ENCODE measurements at regions not wholly inside any gene's neighbourhood (a gene's known extent, or its start where the extent isn't known, plus 50 kb on each side); places are given as distances from the start of the nearest gene placed in this dataset.
"Not testable (repeated sequence)": the region's sequence is repeated elsewhere in the genome, so short reads cannot be mapped to it uniquely, and the experiment has no call there.

DNA sequence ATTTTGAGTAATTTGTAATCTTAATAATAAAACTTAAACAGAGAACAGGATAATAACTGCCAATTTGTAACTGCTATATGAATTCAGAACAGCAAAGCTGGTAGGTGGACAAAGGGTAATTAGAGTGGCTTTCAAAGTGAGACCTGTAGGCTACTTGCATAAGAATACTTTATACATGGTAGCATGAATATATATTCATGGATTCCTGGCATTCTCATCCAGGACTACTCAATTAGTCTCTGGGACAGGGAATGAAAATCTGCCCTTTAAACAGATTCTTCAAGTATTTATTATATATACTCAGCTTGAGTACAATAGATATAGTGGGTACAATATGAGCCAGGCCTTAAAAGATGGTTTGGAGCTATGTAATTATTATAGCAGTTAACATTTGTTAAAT lies 419.9 kb downstream of the PIK3C3 start:
- TF ChIP-seq, protein P1, sequence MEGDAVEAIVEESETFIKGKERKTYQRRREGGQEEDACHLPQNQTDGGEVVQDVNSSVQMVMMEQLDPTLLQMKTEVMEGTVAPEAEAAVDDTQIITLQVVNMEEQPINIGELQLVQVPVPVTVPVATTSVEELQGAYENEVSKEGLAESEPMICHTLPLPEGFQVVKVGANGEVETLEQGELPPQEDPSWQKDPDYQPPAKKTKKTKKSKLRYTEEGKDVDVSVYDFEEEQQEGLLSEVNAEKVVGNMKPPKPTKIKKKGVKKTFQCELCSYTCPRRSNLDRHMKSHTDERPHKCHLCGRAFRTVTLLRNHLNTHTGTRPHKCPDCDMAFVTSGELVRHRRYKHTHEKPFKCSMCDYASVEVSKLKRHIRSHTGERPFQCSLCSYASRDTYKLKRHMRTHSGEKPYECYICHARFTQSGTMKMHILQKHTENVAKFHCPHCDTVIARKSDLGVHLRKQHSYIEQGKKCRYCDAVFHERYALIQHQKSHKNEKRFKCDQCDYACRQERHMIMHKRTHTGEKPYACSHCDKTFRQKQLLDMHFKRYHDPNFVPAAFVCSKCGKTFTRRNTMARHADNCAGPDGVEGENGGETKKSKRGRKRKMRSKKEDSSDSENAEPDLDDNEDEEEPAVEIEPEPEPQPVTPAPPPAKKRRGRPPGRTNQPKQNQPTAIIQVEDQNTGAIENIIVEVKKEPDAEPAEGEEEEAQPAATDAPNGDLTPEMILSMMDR (IDR thresholded peaks at IDR 0.05), result no peak

DNA sequence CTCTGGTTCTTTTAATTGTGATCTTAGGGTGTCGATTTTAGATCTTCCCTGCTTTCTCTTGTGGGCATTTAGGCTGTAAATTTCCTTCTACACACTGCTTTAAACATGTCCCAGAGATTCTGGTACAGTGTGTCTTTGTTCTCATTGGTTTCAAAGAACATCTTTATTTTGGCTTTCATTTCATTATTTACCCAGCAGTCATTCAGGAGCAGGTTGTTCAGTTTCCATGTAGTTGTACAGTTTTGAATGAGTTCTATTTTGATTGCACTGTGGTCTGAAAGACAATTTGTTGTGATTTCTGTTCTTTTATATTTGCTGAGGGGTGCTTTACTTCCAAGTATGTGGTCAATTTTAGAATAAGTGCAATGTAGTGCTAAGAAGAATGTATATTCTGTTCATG lies 423.8 kb downstream of the PIK3C3 start:
- ATAC-seq (ENCODE audit: low FRiP score); DNase-seq (ENCODE audit: low spot score): not testable (repeated sequence)

More for the DNA sequence above, 419.9 kb downstream of the PIK3C3 start:
- ATAC-seq (ENCODE audit: low FRiP score), result no peak
- no peak for DNase-seq (ENCODE audit: low spot score)

DNA sequence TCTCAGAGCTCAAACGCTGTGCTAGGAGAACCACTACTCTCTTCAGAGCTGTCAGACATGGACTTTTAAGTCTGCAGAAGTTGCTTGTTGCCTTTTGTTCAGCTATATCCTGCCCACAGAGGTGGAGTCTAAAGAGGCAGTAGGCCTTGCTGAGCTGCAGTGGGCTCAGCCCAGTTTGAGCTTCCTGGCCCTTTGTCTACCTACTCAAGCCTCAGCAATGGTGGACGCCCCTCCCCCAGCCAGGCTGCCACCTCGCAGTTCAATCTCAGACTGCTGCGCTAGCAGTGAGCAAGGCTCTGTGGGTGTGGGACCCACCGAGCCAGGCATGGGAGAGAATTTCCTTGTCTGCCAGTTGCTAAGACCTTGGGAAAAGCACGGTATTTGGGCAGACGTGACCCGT lies 426.2 kb downstream of the PIK3C3 start:
- ATAC-seq (ENCODE audit: low FRiP score); DNase-seq (ENCODE audit: low spot score): not testable (repeated sequence)

DNA sequence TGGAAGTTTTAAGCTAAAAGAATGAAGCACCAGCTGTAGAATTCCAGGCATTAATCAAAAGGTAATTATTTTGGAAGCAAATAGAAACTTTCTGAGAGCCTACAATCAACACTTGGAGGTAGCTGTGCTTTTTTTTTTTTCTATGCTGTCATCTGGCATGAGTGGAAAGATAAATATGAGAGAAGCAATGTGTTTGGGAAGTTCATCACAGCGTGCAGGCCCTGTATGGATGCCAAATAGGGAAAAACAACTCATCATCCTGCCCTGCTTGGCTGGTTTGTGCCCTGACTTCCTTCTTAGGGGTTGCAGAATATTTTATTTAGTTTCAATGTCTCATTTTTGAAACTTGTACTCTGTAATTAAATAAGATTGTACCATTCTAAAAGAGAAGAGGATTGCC lies 437.4 kb downstream of the PIK3C3 start:
- DNase-seq (ENCODE audit: low spot score) (no peak), ATAC-seq (ENCODE audit: low FRiP score) (peak; percentile 91)
- TF ChIP-seq, protein P1 (IDR thresholded peaks at IDR 0.05), result no peak

DNA sequence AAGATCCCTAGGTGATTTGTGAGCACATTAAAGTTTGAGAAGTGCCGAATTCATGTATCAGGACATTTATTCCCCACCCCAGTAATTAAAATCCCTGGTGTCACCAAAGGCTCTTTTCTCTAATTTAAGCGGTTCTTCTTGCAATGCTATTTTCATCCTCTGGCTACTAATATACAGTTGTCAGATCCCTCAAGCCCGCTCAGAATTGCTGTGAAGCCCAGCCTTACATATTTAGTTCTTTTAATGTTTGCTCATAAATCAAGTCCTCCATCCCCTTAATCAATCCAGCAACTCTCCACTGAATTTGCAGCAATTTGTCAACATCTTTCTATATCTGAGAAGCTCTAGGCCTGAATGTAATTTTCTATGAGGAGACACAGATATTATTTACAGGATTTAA lies 437.9 kb downstream of the PIK3C3 start:
- no peak for DNase-seq (ENCODE audit: low spot score)
- TF ChIP-seq, protein P1 (IDR thresholded peaks at IDR 0.05), result no peak
- ATAC-seq (ENCODE audit: low FRiP score), result no peak

DNA sequence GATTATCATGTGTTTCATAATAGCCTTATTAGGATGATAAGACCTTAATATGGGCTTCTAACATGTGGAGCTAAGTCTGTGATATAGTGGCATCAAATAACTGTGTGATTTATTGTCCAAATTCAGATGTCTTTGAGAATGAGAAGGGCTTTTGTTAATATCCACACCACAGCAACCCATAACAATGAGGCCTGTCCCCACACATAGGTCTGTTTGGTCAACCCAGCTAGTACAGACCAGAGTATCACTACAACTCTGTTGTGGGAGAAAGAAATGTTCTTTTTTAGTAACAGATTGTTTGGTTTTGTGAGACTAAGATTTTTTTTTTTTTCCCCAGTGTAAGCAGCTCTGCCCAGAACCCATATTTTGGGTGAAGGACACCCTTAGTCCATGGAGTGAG lies 439.2 kb downstream of the PIK3C3 start:
- no peak for ATAC-seq (ENCODE audit: low FRiP score)
- TF ChIP-seq, protein P1 (IDR thresholded peaks at IDR 0.05), result no peak
- DNase-seq (ENCODE audit: low spot score), result no peak

DNA sequence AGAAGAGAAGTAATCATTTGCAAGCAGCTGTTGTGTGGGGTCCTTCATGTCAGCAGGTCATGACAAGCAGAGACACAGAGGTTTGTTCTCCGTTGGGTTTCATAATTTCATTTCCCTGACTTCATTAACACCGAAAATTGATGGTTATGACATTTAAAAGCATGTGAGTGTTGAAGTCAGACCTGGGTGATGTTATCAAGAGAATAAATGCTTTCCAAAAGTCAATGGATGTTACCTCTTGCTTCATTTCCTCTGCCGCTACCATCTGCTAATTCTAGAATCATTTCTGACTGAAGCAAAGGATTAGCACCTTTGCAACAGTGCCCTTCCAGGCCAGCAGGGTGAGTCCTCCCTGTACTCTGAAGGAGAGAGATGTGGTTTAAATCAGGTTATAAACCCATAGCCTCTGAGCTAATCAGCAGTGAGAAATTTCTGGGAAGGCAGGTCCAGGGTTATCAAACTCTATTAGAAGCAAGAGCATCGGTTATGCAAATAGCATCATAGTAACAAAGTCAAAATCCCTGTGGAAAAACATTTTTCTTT lies 446.2 kb downstream of the PIK3C3 start:
- ATAC-seq (ENCODE audit: low FRiP score) (no peak), DNase-seq (ENCODE audit: low spot score) (no peak)
- TF ChIP-seq, protein P1 (IDR thresholded peaks at IDR 0.05), result no peak

DNA sequence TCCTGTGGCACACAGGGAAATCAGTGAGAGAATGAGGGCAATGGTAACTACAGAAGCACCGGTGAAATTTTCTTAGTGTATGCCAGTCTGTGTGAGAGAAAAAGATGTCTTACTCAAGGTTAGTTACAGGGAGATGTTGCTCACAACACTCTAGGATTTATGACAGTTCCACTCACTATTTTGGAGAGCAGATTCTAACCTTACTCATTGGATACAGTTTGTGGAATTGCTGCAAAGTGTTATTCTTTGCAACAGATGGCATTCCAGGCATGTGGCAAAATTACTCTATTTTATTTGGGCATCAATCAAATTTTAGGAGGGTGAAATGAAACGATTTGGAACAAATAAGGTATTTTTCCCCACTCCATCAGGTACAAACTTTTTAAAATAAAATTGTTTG lies 449.1 kb downstream of the PIK3C3 start:
- TF ChIP-seq, protein P1 (IDR thresholded peaks at IDR 0.05), result no peak
- ATAC-seq (ENCODE audit: low FRiP score), result no peak
- DNase-seq (ENCODE audit: low spot score), result no peak

All from omental fat pad (tissue), 3 donors.